Renal cortex interstitium (tissue), 11 donors: ENCODE measurements at regions not wholly inside any gene's neighbourhood (a gene's known extent, or its start where the extent isn't known, plus 50 kb on each side); places are given as distances from the start of the nearest gene placed in this dataset.
"Not testable (repeated sequence)": the region's sequence is repeated elsewhere in the genome, so short reads cannot be mapped to it uniquely, and the experiment has no call there.

ENCODE experiments used
- DNase-seq, 11 donors: peaks; one replicate each; pipeline ENCODE4 v3.0.0-alpha.2; 2013; ENCODE audit warnings: low read depth in 9 of 11, low spot score in 4 of 11; ENCODE audit errors: extremely low read depth in 1 of 11

DNA sequence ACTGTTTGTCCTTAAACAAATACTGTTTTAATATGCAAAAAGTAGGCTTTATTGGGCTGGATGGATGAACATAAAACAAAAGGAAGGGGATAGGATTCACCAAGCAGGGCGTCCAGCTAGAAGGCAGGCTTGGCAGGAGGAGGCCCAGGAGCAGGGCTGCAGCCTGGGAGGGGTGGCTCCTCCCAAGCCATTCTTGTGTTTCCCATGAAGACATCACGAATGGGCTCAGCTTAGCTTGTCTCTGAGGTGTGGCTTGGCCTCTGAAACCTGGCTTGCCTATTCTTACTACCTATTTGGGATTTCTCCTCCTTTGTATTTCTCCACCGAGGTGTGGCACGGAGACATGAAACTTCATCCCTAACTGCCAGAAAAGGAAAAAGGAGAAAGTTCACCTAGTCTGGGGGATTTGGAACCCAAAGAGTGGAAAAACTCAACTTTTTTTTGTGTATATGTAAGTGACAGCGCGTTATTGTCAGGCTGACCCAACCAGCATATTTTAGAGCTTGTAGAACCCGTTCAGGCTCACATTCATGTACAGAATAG lies 481.9 kb upstream of the SPRED2 start:
- no peak for DNase-seq

- no peak for DNase-seq
Measured at GRCh38 chr2:65913813-65914212, 481.4 kb upstream of the SPRED2 start.

DNA sequence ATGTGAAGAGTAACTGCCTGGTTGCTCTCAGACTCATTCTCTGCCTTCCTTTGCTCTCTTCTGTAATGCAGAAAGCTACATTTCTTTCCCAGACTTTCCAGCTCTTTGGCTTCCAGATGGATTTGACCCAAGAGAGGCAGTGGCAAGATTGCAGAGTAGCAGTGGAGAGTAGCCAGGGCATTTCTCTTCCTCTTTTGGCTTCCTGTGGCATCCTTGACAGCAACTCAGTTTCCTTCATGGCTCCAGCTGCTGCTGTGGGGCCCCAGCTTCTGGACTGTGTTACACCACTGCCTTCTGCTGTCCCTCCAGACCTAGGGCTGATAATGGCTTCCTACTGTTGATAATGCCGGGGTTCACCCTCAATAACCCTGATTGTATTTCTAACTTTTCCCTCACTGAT lies 469.4 kb upstream of the SPRED2 start:
- DNase-seq, result no peak

DNA sequence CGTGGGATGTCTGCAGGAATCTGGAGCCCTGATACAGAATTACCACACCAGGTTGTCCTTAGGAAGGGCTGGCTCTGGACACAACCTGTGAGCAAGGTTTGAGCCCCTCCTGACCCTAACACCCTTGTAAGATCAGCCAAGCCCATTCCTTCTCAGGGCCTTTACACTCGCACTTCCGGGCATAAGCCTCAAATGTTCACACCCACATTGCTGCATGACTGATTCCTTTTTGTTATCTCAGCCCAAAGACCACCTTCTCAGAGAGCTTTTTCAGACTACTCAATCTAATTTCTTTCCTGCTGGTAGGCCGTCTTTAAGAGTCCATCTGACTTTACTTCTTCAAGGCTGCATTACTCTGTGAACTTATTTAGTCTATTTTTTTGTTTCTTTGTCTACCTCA lies 464.0 kb upstream of the SPRED2 start:
- DNase-seq, result no peak

DNA sequence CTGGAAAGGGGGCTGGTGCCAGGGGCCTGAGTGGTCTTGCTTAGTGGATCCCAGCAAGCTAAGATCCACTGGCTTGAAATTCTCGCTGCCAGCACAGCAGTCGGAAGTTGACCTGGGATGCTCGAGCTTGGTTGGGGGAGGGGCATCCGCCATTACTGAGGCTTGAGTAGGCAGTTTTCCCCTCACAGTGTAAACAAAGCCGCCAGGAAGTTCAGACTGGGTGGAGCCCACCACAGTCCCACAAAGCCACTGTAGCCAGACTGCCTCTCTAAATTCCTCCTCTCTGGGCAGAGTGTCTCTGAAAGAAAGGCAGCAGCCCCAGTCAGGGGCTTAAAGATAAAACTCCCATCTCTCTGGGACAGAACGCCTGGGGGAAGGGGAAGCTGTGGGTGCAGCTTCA lies 457.7 kb upstream of the SPRED2 start:
- DNase-seq, result not testable (repeated sequence)

DNA sequence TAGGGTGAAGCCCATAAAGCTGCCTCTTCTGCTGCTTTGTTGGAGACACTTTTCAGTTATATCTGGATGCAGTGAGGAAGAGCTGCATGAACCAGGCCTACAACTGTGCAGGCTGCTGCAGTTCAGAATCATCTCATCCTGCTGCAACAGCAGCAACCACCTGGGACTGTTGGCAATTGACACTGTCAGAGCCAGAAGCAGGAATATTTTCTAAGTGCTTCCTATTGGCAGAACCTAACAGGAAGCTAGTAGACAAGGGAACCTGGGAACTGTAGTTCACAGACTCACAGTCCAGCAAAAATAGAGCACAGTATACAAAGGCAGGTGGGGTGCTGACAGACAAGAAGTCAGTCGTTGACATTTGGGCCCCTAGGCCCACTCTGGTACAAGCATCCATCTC lies 452.9 kb upstream of the SPRED2 start:
- no peak for DNase-seq

- no peak for DNase-seq
Measured at GRCh38 chr2:65881592-65881991, 449.2 kb upstream of the SPRED2 start.

GRCh38 chr2:65880436-65880835 lies 448.0 kb upstream of the SPRED2 start:
- DNase-seq, result no peak

DNA sequence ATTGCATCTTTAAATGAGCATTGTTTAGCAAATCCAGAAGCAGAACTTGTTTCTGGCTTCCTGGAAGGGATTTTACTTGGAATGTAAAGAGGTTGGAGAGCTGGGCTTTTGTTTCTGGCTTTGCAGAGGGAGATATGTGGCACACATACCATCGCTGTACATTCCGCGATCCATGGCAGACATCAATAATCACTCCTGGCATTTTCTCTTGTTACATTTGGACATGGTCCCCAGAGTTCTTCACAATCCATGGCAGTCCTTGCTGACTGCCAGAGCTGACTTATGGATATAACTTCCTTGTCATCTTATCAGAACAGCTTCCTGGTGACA lies 445.6 kb upstream of the SPRED2 start:
- DNase-seq, result no peak

- DNase-seq, result no peak
Measured at GRCh38 chr2:65877331-65878010, 445.1 kb upstream of the SPRED2 start.

GRCh38 chr2:65876114-65876513 lies 443.7 kb upstream of the SPRED2 start:
- DNase-seq, result no peak

DNA sequence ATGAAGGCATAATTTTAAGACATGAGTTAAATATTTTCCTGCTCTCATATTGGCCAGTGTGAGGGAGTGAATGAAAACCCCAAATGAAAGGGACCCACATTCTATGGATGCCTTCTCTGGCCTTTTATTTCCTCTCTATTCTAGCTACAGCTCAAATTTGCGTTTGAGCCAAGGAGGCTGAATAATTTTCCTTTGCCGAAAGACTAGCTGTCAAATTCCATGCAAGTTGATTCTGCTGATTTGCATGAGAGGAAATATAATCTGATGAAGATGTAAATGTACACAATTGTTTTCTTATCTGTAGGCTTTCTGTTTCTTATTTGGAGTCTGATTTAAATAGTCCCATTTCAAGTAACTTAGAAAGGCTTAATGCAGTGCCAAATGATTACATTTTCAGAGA lies 438.4 kb upstream of the SPRED2 start:
- DNase-seq, result no peak

DNA sequence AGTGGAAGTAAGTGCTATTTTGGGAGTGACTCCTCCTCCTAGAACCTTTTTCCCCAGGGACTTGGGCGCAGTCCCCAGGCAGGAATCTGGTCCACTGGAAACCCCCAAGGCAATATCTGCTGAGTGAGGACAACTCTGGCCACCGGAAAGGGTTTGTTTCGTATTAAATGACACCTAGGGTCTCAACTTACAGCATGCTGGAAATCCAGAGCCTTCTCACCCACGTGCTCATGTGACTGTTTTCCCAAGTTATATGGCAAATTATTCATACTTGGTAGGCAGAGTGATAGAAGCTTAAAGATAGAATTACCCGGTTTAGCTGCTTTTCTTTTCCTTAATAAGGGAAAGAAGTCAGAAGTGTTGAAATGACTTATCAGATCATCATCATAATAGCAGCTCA lies 436.9 kb upstream of the SPRED2 start:
- DNase-seq, result no peak

- no peak for DNase-seq
Measured at GRCh38 chr2:65868177-65868576, 435.8 kb upstream of the SPRED2 start.

- DNase-seq, result no peak
Measured at GRCh38 chr2:65867446-65867845, 435.0 kb upstream of the SPRED2 start.

DNA sequence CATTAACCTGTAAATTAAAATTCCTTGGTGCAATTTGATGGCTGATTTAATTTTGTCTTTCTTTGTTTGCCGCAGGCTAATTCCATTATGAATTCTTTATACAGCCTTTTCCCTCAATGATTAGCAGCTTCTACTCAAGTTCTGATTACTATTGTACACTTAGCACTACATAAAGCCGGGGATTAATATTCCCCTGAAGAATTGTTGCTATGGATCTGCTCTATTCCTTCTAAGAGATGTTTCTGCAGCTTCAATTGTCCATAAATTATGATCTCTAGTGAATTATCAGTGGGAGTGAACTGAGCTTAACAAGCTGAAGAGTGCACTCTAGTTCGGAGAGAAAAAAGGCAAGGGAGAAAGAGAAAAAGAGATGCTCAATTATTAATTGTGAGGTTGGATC lies 433.7 kb upstream of the SPRED2 start:
- DNase-seq, result no peak

GRCh38 chr2:65864619-65865018 lies 432.2 kb upstream of the SPRED2 start:
- no peak for DNase-seq

DNA sequence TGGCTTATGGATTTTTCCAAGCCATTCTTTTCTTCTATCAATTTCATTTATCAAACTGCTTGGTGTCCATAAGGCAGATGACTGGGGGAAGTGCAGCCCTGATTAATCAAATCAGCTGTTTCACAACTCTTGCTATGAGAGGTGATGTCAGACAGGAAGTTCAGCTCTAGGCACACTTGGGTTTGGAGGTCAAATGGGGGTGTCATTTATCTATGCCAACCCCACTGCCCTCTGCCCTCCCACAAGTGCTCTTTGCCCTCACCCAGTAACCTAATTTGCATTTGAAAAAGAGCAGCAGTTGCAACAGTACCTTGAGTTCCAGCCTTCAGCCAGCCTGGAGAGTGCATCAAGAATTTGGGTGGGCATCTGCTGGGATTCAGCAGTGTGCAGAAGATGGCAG lies 431.3 kb upstream of the SPRED2 start:
- no peak for DNase-seq

DNA sequence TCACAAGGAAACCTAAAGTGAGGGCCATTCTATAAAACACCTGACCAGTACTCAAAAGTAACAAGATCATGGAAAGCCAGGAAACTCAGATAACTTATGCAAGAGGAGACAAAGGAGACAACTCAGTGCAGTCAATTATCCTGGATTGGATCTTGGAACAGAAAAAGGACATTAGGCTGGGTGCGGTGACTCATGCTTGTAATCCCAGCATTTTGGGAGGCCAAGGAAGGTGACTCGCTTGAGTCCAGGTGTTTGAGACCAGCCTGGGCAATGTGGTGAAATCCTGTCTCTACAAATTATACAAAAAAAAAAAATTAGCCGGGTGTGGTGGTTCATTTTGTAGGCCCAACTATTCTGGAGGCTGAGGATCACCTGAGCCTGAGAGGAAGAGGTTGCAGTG lies 424.5 kb upstream of the SPRED2 start:
- DNase-seq, result no peak

DNA sequence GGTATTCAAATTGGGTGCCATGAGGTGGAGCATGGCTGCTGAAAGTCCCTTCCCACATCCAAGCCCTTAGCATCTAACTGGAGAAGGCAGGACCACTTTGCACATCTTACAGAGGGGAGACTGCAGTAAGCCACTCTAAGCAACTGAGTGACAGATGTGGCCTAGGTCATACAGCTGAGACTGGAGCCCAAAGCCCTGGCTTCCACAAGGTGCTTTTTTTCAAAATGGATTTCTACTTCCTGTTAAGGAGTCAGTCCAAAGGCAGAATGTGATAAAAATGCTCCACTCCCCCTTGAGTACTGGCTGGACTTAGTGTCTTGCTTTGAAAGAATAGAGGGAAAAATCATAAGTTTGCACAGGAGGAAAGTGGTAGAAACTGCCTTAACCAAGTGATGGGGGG lies 424.0 kb upstream of the SPRED2 start:
- DNase-seq, result no peak

GRCh38 chr2:65850695-65851094 lies 418.3 kb upstream of the SPRED2 start:
- no peak for DNase-seq
